ENCODE measurements at regions not wholly inside any gene's neighbourhood (a gene's known extent, or its start where the extent isn't known, plus 50 kb on each side); places are given as distances from the start of the nearest gene placed in this dataset.
"Not testable (repeated sequence)": the region's sequence is repeated elsewhere in the genome, so short reads cannot be mapped to it uniquely, and the experiment has no call there.

GRCh38 chr3:164023480-164023879, 1054.8 kb downstream of the SI start:
- no peak overlapping the region for H3K4me3 ChIP-seq (ENCODE audit: control insufficient read depth, low read depth, low read length)
- no peak for DNase-seq (ENCODE audit: low read depth)
- TF ChIP-seq CTCF (conservative IDR thresholded peaks at IDR 0.05; ENCODE audit: control insufficient read depth, insufficient read depth, low read depth, low read length): no peak

- TF ChIP-seq CTCF (conservative IDR thresholded peaks at IDR 0.05; ENCODE audit: control insufficient read depth, insufficient read depth, low read depth, low read length): no peak
- no peak overlapping the region for H3K4me3 ChIP-seq (ENCODE audit: control insufficient read depth, low read depth, low read length)
- DNase-seq (ENCODE audit: low read depth): no peak
Measured at GRCh38 chr3:164018500-164018899, 1059.8 kb downstream of the SI start.

GRCh38 chr3:164007765-164008164, 1070.5 kb downstream of the SI start:
- TF ChIP-seq CTCF (conservative IDR thresholded peaks at IDR 0.05; ENCODE audit: control insufficient read depth, insufficient read depth, low read depth, low read length): no peak
- no peak overlapping the region for H3K4me3 ChIP-seq (ENCODE audit: control insufficient read depth, low read depth, low read length)
- DNase-seq (ENCODE audit: low read depth): no peak

- no peak overlapping the region for H3K4me3 ChIP-seq (ENCODE audit: control insufficient read depth, low read depth, low read length)
- no peak for TF ChIP-seq CTCF (conservative IDR thresholded peaks at IDR 0.05; ENCODE audit: control insufficient read depth, insufficient read depth, low read depth, low read length)
- DNase-seq (ENCODE audit: low read depth): no peak
Measured at GRCh38 chr3:164004205-164004604, 1074.1 kb downstream of the SI start.

GRCh38 chr3:164003016-164003415, 1075.3 kb downstream of the SI start:
- not testable (repeated sequence) for H3K4me3 ChIP-seq (ENCODE audit: control insufficient read depth, low read depth, low read length); DNase-seq (ENCODE audit: low read depth)

GRCh38 chr3:163983940-163984339, 1094.4 kb downstream of the SI start:
- no peak overlapping the region for H3K4me3 ChIP-seq (ENCODE audit: control insufficient read depth, low read depth, low read length)
- no peak for TF ChIP-seq CTCF (conservative IDR thresholded peaks at IDR 0.05; ENCODE audit: control insufficient read depth, insufficient read depth, low read depth, low read length)
- no peak for DNase-seq (ENCODE audit: low read depth)

GRCh38 chr3:163971861-163972260, 1106.4 kb downstream of the SI start:
- no peak for DNase-seq (ENCODE audit: low read depth)
- H3K4me3 ChIP-seq (ENCODE audit: control insufficient read depth, low read depth, low read length): no peak overlapping the region
- no peak for TF ChIP-seq CTCF (conservative IDR thresholded peaks at IDR 0.05; ENCODE audit: control insufficient read depth, insufficient read depth, low read depth, low read length)
